Left ventricle myocardium inferior (tissue), 1 donor: ENCODE measurements at regions not wholly inside any gene's neighbourhood (a gene's known extent, or its start where the extent isn't known, plus 50 kb on each side); places are given as distances from the start of the nearest gene placed in this dataset.

ENCODE experiments used
- DNase-seq: peaks from one replicate; pipeline ENCODE4 v3.0.0-alpha.2; 2020
- H3K27ac ChIP-seq: fragments of 200-600 bp; replicated peaks from 2 replicates; pipeline ENCODE4 v1.8.0; 2021
- H3K27me3 ChIP-seq: fragments of 200-600 bp; 2 replicates; pipeline ENCODE4 v1.8.0; 2021; ENCODE audit warnings: low read depth
- H3K36me3 ChIP-seq: fragments of 200-600 bp; 2 replicates; pipeline ENCODE4 v1.8.0; 2021
- H3K4me1 ChIP-seq: fragments of 200-600 bp; 2 replicates; pipeline ENCODE4 v1.8.0; 2021
- H3K4me3 ChIP-seq: fragments of 200-600 bp; 2 replicates; pipeline ENCODE4 v1.8.0; 2021; ENCODE audit warnings: mild to moderate bottlenecking, moderate library complexity
- H3K9me3 ChIP-seq: fragments of 200-600 bp; replicated peaks from 2 replicates; pipeline ENCODE4 v1.8.0; 2021
- CTCF ChIP-seq: fragments of 200-600 bp; IDR thresholded peaks from 2 replicates; pipeline ENCODE4 v1.8.0; 2021; ENCODE audit warnings: antibody characterized with exemption, mild to moderate bottlenecking, borderline replicate concordance
- intact Hi-C: fragments of 100-400 bp; cut with micrococcal nuclease; formaldehyde crosslinking; loops from one replicate; pipeline ENCODE4 v1.11.0; 2022
- donor health status: DM: no; HTN: yes; CAD: no; lungs with severe emphysema.

- H3K4me3 ChIP-seq: no peak overlapping the region
- DNase-seq: no peak
- no peaks in the 10 kb centered on the region for H3K9me3 ChIP-seq
- no peaks in the 10 kb centered on the region for H3K36me3 ChIP-seq
- H3K4me1 ChIP-seq: peaks cover 24% of the 10 kb centered on the region
- no peaks in the 10 kb centered on the region for H3K27me3 ChIP-seq
- no peak for TF ChIP-seq CTCF
- H3K27ac ChIP-seq: peak overlapping the region; percentile 50
- intact Hi-C loops: no loop called here
These were observed 234.8 kb upstream of the WWC1 start for GRCh38 chr5:168056499-168057182.

GRCh38 chr5:168057905-168058304 lies 233.5 kb upstream of the WWC1 start:
- no peak for TF ChIP-seq CTCF
- no peaks in the 10 kb centered on the region for H3K9me3 ChIP-seq
- intact Hi-C loops: no loop called here
- no peak for DNase-seq
- no peak overlapping the region for H3K4me3 ChIP-seq
- peaks cover 24% of the 10 kb centered on the region for H3K4me1 ChIP-seq
- no peaks in the 10 kb centered on the region for H3K27me3 ChIP-seq
- peak overlapping the region; percentile 31 for H3K27ac ChIP-seq
- peaks cover 6% of the 10 kb centered on the region for H3K36me3 ChIP-seq

GRCh38 chr5:168059131-168059530 lies 232.3 kb upstream of the WWC1 start:
- TF ChIP-seq CTCF: no peak
- no peaks in the 10 kb centered on the region for H3K9me3 ChIP-seq
- H3K36me3 ChIP-seq: peaks cover 6% of the 10 kb centered on the region
- DNase-seq: no peak
- H3K27me3 ChIP-seq: no peaks in the 10 kb centered on the region
- intact Hi-C loops: no loop called here
- H3K27ac ChIP-seq: no peak overlapping the region
- H3K4me1 ChIP-seq: peaks cover 30% of the 10 kb centered on the region
- H3K4me3 ChIP-seq: no peak overlapping the region

GRCh38 chr5:168062239-168062638 lies 229.2 kb upstream of the WWC1 start:
- H3K27ac ChIP-seq: no peak overlapping the region
- H3K27me3 ChIP-seq: no peaks in the 10 kb centered on the region
- intact Hi-C loops: no loop called here
- peaks cover 6% of the 10 kb centered on the region for H3K36me3 ChIP-seq
- no peak for TF ChIP-seq CTCF
- H3K9me3 ChIP-seq: no peaks in the 10 kb centered on the region
- no peak overlapping the region for H3K4me3 ChIP-seq
- peaks cover 32% of the 10 kb centered on the region for H3K4me1 ChIP-seq
- no peak for DNase-seq

GRCh38 chr5:168064457-168064856 lies 227.0 kb upstream of the WWC1 start:
- no peak for DNase-seq
- peaks cover 6% of the 10 kb centered on the region for H3K36me3 ChIP-seq
- no peak for TF ChIP-seq CTCF
- peaks cover 47% of the 10 kb centered on the region for H3K4me1 ChIP-seq
- peak overlapping the region; percentile 33 for H3K27ac ChIP-seq
- intact Hi-C loops: no loop called here
- no peak overlapping the region for H3K4me3 ChIP-seq
- no peaks in the 10 kb centered on the region for H3K27me3 ChIP-seq
- H3K9me3 ChIP-seq: no peaks in the 10 kb centered on the region
